HL-60/S4 treated with phorbol 12-myristate 13-acetate at 8.2 ng/mL for 4 days and 3 days (cell line): ENCODE measurements at regions not wholly inside any gene's neighbourhood (a gene's known extent, or its start where the extent isn't known, plus 50 kb on each side); places are given as distances from the start of the nearest gene placed in this dataset.
"Not testable (repeated sequence)": the region's sequence is repeated elsewhere in the genome, so short reads cannot be mapped to it uniquely, and the experiment has no call there.

Experiments used
- in situ Hi-C: fragments of 300-500 bp; cut with MboI; formaldehyde crosslinking; loops from 2 replicates; pipeline ENCODE4 v1.15.0; 2022; ENCODE audit warnings: low sequenced_read_pairs

- in situ Hi-C loops, result no loop called here
These were observed 147.6 kb upstream of the CES5A start for GRCh38 chr16:56022818-56023217.

- in situ Hi-C loops, result no loop called here
These were observed 144.1 kb upstream of the CES5A start for GRCh38 chr16:56019274-56019673.

- in situ Hi-C loops, result no loop called here
These were observed 138.9 kb upstream of the CES5A start for GRCh38 chr16:56013962-56014552.

GRCh38 chr16:56012482-56012811, 137.3 kb upstream of the CES5A start:
- in situ Hi-C loops, result no loop called here

GRCh38 chr16:56011808-56012481, 136.8 kb upstream of the CES5A start:
- in situ Hi-C loops, result no loop called here

- in situ Hi-C loops, result no loop called here
These were observed 130.8 kb upstream of the CES5A start for GRCh38 chr16:56005958-56006357.

- in situ Hi-C loops, result no loop called here
These were observed 124.5 kb upstream of the CES5A start for GRCh38 chr16:55999683-56000082.

- in situ Hi-C loops, result no loop called here
These were observed 117.9 kb upstream of the CES5A start for GRCh38 chr16:55993088-55993487.

- in situ Hi-C loops, result no loop called here
These were observed 117.4 kb upstream of the CES5A start for GRCh38 chr16:55992551-55992950.

GRCh38 chr16:55991843-55992242, 116.7 kb upstream of the CES5A start:
- in situ Hi-C loops, result no loop called here

- in situ Hi-C loops, result no loop called here
These were observed 114.4 kb upstream of the CES5A start for GRCh38 chr16:55989569-55989907.

GRCh38 chr16:55988850-55989568, 113.8 kb upstream of the CES5A start:
- in situ Hi-C loops, result not testable (repeated sequence)

GRCh38 chr16:55988013-55988412, 112.8 kb upstream of the CES5A start:
- in situ Hi-C loops, result no loop called here

- in situ Hi-C loops, result no loop called here
These were observed 107.4 kb upstream of the CES5A start for GRCh38 chr16:55982597-55982996.

GRCh38 chr16:55981557-55981956, 106.4 kb upstream of the CES5A start:
- in situ Hi-C loops, result no loop called here

- in situ Hi-C loops, result no loop called here
These were observed 101.6 kb upstream of the CES5A start for GRCh38 chr16:55976815-55977214.

- in situ Hi-C loops, result no loop called here
These were observed 96.3 kb upstream of the CES5A start for GRCh38 chr16:55971447-55971846.

- in situ Hi-C loops, result no loop called here
These were observed 93.0 kb upstream of the CES5A start for GRCh38 chr16:55968221-55968620.

GRCh38 chr16:55964923-55965475, 89.8 kb upstream of the CES5A start:
- in situ Hi-C loops, result no loop called here

GRCh38 chr16:55955845-55956244, 80.7 kb upstream of the CES5A start:
- in situ Hi-C loops, result no loop called here

GRCh38 chr16:55955424-55955823, 80.3 kb upstream of the CES5A start:
- in situ Hi-C loops, result no loop called here

- in situ Hi-C loops, result no loop called here
These were observed 79.7 kb upstream of the CES5A start for GRCh38 chr16:55954906-55955305.
